Adipocyte (in vitro differentiated cells): ENCODE measurements at regions not wholly inside any gene's neighbourhood (a gene's known extent, or its start where the extent isn't known, plus 50 kb on each side); places are given as distances from the start of the nearest gene placed in this dataset.
"Not testable (repeated sequence)": the region's sequence is repeated elsewhere in the genome, so short reads cannot be mapped to it uniquely, and the experiment has no call there.

Experiments used
- DNase-seq: peaks from one replicate; pipeline ENCODE4 v3.0.0-alpha.2; 2015; ENCODE audit warnings: low read depth
- H3K27me3 ChIP-seq: replicated peaks from 2 replicates; pipeline ENCODE4 v1.7.0; 2013; ENCODE audit warnings: mild to moderate bottlenecking, low read length, moderate library complexity; ENCODE audit not compliant: control insufficient read depth, insufficient read depth
- H3K36me3 ChIP-seq: 2 replicates; pipeline ENCODE4 v1.7.0; 2013; ENCODE audit warnings: low read length, mild to moderate bottlenecking, moderate library complexity; ENCODE audit not compliant: control insufficient read depth, insufficient read depth, severe bottlenecking
- H3K4me1 ChIP-seq: 2 replicates; pipeline ENCODE4 v1.7.0; 2013; ENCODE audit warnings: mild to moderate bottlenecking, low read length, moderate library complexity; ENCODE audit not compliant: control insufficient read depth, insufficient read depth
- H3K4me3 ChIP-seq: 2 replicates; pipeline ENCODE4 v1.7.0; 2013; ENCODE audit warnings: mild to moderate bottlenecking, low read length, moderate library complexity
- H3K9ac ChIP-seq: 2 replicates; pipeline ENCODE4 v1.7.0; 2013; ENCODE audit warnings: mild to moderate bottlenecking, low read length, moderate library complexity
- H3K9me3 ChIP-seq: 2 replicates; pipeline ENCODE4 v1.7.0; 2013; ENCODE audit warnings: mild to moderate bottlenecking, low read length, moderate library complexity; ENCODE audit not compliant: control insufficient read depth

- H3K9me3 ChIP-seq, result peaks cover 7% of the 10 kb centered on the region
- no peaks in the 10 kb centered on the region for H3K36me3 ChIP-seq
- no peak overlapping the region for H3K9ac ChIP-seq
- no peaks in the 10 kb centered on the region for H3K4me1 ChIP-seq
- H3K27me3 ChIP-seq, result no peaks in the 10 kb centered on the region
- no peak for DNase-seq
- no peak overlapping the region for H3K4me3 ChIP-seq
Measured at GRCh38 chr7:91609525-91609924, 271.0 kb downstream of the MTERF1 start.

DNA sequence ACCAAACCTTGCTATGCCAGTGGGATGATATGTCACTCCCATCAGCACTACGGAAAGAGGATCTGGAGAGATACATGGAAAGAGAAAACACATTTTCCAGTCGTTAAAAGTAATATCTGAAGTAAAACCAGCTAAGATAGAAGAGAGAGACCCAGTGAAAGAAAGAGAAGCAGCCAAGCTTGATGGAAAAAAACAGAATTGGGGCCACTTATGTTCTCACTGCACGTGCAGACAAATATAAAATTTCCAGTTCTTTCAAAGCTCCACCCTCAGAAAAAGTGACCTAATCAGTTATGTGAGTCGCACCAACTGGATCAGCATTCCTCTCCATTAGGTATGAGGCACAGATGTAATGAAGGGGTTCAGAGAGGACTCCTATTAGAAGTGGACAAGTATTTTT lies 266.1 kb downstream of the MTERF1 start:
- Histone ChIP-seq H3K27me3 (no peaks in the 10 kb centered on the region), H3K4me3 (no peak overlapping the region), H3K9ac (no peak overlapping the region), H3K4me1 (no peaks in the 10 kb centered on the region), H3K36me3 (no peaks in the 10 kb centered on the region), H3K9me3 (peaks cover 7% of the 10 kb centered on the region)
- DNase-seq, result no peak

DNA sequence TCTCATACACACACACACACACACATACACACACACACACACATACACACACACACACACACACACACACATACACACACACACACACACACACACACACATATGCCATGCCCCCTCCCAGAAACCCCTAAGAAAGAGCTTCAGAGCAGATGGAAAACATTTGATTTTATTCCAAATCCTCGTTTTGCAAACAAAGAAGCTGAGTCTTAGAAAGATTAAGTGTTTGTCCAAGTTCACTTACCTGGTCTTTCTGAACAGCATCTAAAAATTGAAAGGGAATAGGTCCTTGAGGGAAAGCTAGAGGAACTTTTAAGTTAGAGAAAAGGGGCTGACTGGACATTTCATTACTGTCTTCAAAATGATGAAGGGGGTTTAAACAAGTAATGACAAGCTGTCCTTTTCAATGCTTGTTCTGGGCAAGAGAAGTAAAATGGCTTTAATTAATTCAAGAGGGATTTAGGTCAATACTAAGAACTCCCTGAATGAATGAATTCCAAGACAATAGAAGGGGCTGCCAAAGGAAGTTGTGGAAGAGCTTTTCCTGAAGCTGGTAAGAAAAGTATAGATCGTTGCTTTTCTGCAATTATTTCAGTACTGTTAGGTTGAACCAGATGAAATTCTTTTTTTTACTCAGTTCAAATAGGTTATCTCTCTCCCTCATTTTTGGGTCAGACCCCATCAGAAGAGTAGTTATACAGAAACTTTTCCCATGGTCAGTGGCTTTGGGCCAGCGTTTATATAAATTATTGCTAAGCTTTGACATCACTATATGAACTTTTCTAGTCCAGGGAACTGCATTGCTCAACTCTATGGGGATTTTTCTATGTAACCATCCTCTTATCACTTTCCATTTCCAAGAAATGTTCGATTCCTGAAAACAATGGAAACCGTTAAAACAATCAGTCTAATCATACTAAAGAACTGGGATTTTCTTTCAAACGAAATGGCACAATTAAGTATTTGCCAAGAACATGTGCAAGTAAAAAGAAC lies 261.4 kb downstream of the MTERF1 start:
- no peaks in the 10 kb centered on the region for H3K4me1 ChIP-seq
- no peak overlapping the region for H3K9ac ChIP-seq
- no peak overlapping the region for H3K4me3 ChIP-seq
- no peaks in the 10 kb centered on the region for H3K9me3 ChIP-seq
- no peaks in the 10 kb centered on the region for H3K36me3 ChIP-seq
- H3K27me3 ChIP-seq, result no peaks in the 10 kb centered on the region
- DNase-seq, result no peak

- H3K36me3 ChIP-seq, result no peaks in the 10 kb centered on the region
- H3K4me1 ChIP-seq, result no peaks in the 10 kb centered on the region
- no peaks in the 10 kb centered on the region for H3K9me3 ChIP-seq
- no peak overlapping the region for H3K4me3 ChIP-seq
- no peak overlapping the region for H3K9ac ChIP-seq
- H3K27me3 ChIP-seq, result no peaks in the 10 kb centered on the region
- no peak for DNase-seq
Measured at GRCh38 chr7:91620827-91621226, 259.7 kb downstream of the MTERF1 start.

GRCh38 chr7:91627324-91627723 lies 253.2 kb downstream of the MTERF1 start:
- not testable (repeated sequence) for H3K9ac ChIP-seq, H3K4me3 ChIP-seq, H3K27me3 ChIP-seq, H3K36me3 ChIP-seq, DNase-seq, H3K9me3 ChIP-seq
- H3K4me1 ChIP-seq, result peaks cover 18% of the 10 kb centered on the region

- Histone ChIP-seq H3K4me1 (peaks cover 18% of the 10 kb centered on the region), H3K4me3 (no peak overlapping the region), H3K9me3 (no peaks in the 10 kb centered on the region), H3K36me3 (no peaks in the 10 kb centered on the region), H3K9ac (no peak overlapping the region), H3K27me3 (no peaks in the 10 kb centered on the region)
- peak; percentile 3 for DNase-seq
Measured at GRCh38 chr7:91628742-91629141, 251.8 kb downstream of the MTERF1 start.

DNA sequence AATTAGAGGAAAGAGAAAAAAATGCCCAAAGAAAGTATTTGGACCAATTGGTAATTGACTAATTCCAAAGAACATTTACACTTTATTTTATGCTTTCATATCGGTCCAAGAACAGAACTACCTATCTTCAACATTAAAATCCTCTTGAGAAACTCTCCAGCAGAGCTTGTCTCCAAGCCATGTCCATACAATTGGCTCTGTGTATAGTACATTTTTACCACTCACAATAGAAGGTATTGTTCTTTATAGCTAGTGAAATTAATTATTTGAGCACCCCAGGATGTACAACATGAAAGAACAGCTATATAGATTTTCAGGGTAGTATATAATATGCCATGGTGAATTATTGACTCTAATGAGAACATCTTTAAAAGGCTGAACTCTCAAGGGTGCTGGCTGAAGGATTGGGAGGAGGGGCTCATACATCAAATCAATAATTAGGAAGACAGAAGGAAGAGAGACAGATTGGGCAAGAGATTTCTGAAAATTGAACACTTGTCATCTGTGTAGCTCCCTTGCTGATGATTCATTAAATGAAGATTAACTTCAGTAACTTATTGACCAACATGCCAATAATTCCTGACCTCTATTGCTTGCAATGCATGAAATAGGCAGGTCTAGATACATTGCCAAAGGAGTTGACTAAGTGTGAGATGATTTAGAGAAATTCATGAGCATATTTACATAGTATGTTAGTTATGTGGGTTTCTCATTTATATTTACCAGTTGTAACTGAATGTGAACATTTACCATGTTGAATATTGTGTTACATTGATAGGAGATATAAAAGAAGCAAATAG lies 249.7 kb downstream of the MTERF1 start:
- no peaks in the 10 kb centered on the region for H3K36me3 ChIP-seq
- no peaks in the 10 kb centered on the region for H3K9me3 ChIP-seq
- H3K4me3 ChIP-seq, result no peak overlapping the region
- H3K9ac ChIP-seq, result no peak overlapping the region
- no peak for DNase-seq
- peaks cover 18% of the 10 kb centered on the region for H3K4me1 ChIP-seq
- no peaks in the 10 kb centered on the region for H3K27me3 ChIP-seq

DNA sequence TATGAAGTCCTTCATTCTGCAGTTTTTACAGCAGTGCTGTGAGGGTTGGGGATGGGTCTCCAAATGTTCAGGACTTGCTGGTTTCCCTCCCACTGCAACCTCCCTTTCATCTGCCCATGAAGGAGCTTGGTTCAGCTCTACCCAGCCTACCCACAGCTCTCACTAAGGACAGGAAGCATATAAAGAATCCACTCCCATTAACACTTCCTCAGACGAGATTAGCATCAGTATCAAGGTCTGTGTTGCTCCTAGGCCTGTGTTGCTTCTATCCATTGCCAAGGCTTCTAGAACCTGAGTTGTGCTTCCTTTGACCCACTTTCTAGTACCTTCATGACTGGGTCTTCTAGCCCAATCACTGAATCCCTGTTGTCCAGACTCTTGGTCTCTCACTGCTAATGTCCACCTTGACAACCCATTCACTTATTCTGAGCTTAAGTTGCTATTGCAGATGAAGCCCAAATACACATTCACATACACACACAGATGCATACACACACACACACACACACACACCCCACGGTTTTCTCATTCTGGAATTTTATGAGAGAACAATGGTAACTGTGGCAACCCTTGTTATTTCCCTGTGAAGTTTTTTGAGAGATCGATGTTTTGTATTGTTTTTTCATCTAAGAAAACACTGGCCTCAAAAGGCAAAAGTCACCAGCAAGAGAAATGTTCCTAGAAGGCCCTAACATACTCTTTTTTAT lies 248.1 kb downstream of the MTERF1 start:
- no peaks in the 10 kb centered on the region for H3K36me3 ChIP-seq
- H3K27me3 ChIP-seq, result no peaks in the 10 kb centered on the region
- no peak overlapping the region for H3K4me3 ChIP-seq
- DNase-seq, result no peak
- H3K4me1 ChIP-seq, result peaks cover 18% of the 10 kb centered on the region
- H3K9ac ChIP-seq, result no peak overlapping the region
- no peaks in the 10 kb centered on the region for H3K9me3 ChIP-seq

DNA sequence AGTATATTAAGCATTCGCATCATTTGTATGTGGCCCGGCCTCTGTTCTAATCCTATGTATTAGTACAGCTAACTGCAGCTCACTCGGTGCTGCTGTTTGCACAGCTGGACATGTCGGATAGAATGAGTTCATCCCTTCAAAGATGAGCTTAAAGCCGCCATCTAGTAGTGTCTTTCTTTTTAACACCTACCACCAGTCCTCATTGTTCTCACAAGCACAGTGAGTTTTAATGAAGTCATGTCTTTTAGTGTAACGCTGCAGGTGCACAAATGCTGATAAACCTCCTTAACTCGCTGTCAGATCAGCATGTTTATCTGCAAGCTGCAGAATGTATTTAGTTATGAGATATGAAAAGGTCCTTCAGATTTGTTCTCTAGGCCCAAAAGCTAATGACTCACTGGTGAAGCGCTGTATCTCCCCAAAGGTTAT lies 247.5 kb downstream of the MTERF1 start:
- H3K4me1 ChIP-seq, result peaks cover 18% of the 10 kb centered on the region
- DNase-seq, result no peak
- H3K9me3 ChIP-seq, result no peaks in the 10 kb centered on the region
- H3K27me3 ChIP-seq, result no peaks in the 10 kb centered on the region
- H3K36me3 ChIP-seq, result no peaks in the 10 kb centered on the region
- H3K4me3 ChIP-seq, result no peak overlapping the region
- no peak overlapping the region for H3K9ac ChIP-seq

DNA sequence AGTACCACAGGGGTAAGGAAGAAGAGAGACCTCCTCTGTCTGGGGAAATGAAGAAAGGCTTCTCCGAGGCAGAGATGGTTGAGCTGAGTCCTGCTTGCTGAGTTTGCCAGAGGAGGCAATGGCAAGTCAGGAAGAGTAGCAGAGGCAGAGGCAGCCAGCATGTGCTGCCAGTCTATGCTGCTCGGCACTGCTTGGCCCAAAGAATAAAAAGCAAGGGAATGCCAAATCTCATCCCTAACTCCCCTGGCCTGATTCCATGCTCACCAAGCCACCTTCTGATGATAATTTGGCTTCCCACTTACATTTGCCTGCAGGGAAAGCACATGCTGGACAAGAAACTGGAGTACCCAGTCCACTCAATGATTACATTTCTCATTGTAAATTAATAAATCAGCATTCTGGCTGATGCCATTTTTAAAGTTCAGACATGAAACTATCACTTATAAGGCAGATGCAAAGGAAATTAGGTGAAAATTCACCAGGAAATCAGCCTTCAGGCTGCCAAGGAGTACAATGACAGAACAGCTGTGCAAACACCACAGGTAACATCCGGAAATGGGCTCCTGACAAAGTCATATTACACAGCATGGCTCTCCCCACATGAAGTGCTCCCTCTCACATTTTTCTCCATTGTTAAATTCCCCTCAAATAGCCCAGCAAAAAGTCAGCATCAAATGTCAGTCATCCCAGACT lies 245.9 kb downstream of the MTERF1 start:
- no peaks in the 10 kb centered on the region for H3K27me3 ChIP-seq
- DNase-seq, result no peak
- H3K36me3 ChIP-seq, result no peaks in the 10 kb centered on the region
- no peak overlapping the region for H3K4me3 ChIP-seq
- H3K9ac ChIP-seq, result no peak overlapping the region
- no peaks in the 10 kb centered on the region for H3K9me3 ChIP-seq
- H3K4me1 ChIP-seq, result peaks cover 9% of the 10 kb centered on the region
